HL-60 (cell line): ENCODE measurements at regions not wholly inside any gene's neighbourhood (a gene's known extent, or its start where the extent isn't known, plus 50 kb on each side); places are given as distances from the start of the nearest gene placed in this dataset.

Experiments used
- DNase-seq, 2 experiments: peaks; one replicate each; pipeline ENCODE4 v3.0.0-alpha.2; 2010 to 2020; ENCODE audit warnings: low read depth in 1 of 2, low spot score in 1 of 2
- H3K27ac ChIP-seq: fragments of 250-450 bp; sonication (Bioruptor Pico); replicated peaks from 2 replicates; pipeline ENCODE4 v1.5.1; 2020; ENCODE audit warnings: mild to moderate bottlenecking, moderate library complexity
- H3K27me3 ChIP-seq: fragments of 250-450 bp; sonication (Bioruptor Pico); 2 replicates; pipeline ENCODE4 v1.5.1; 2021; ENCODE audit warnings: mild to moderate bottlenecking, moderate library complexity; ENCODE audit not compliant: insufficient read depth, poor library complexity, severe bottlenecking
- H3K4me3 ChIP-seq: replicated peaks from 2 replicates; pipeline ENCODE4 v1.5.1; 2011; ENCODE audit warnings: mild to moderate bottlenecking, control low read depth, low read length; ENCODE audit not compliant: insufficient read depth
- CTCF ChIP-seq: IDR thresholded peaks from one replicate; pipeline ENCODE4 v1.5.1; 2011; ENCODE audit warnings: low read length, control low read depth, inconsistent platforms; ENCODE audit not compliant: insufficient read depth
- GABPA ChIP-seq: IDR thresholded peaks from 2 replicates; pipeline ENCODE4 v1.6.1; 2012; ENCODE audit warnings: low read depth
- POLR2AphosphoS5 ChIP-seq: IDR thresholded peaks from 2 replicates; pipeline ENCODE4 v1.6.1; 2012; ENCODE audit warnings: low read depth
- SPI1 ChIP-seq: IDR thresholded peaks from 2 replicates; pipeline ENCODE4 v1.6.1; 2012; ENCODE audit warnings: low read depth, mild to moderate bottlenecking, borderline replicate concordance
- TF ChIP-seq, protein P1 (sequence below): IDR thresholded peaks from 2 replicates; pipeline ENCODE4 v1.6.1; 2012; ENCODE audit warnings: low read depth; ENCODE audit not compliant: insufficient replicate concordance

DNA sequence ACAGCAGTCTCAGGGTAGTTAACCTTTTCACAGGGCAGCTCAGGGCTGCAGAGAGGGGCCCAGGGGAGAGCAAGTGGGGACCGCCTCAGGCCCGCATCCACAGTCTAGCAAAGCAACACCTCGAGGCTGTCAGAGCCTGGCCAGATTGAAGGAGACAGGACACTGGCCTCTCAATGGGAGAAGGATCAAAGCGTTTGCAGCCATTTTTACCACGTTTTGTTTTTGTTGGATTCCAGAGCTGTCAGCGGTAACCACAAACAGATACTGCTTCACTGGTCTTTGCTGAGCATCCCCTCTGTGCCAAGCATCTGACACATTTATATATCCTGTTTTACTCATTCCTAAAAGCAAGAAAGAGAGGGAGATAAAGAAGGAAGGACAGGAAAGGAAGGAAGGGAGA lies 153.8 kb downstream of the SHQ1 start:
- H3K4me3 ChIP-seq = no peak overlapping the region
- TF ChIP-seq CTCF (no peak), POLR2AphosphoS5 (no peak), GABPA (no peak), SPI1 (no peak)
- TF ChIP-seq, protein P1, sequence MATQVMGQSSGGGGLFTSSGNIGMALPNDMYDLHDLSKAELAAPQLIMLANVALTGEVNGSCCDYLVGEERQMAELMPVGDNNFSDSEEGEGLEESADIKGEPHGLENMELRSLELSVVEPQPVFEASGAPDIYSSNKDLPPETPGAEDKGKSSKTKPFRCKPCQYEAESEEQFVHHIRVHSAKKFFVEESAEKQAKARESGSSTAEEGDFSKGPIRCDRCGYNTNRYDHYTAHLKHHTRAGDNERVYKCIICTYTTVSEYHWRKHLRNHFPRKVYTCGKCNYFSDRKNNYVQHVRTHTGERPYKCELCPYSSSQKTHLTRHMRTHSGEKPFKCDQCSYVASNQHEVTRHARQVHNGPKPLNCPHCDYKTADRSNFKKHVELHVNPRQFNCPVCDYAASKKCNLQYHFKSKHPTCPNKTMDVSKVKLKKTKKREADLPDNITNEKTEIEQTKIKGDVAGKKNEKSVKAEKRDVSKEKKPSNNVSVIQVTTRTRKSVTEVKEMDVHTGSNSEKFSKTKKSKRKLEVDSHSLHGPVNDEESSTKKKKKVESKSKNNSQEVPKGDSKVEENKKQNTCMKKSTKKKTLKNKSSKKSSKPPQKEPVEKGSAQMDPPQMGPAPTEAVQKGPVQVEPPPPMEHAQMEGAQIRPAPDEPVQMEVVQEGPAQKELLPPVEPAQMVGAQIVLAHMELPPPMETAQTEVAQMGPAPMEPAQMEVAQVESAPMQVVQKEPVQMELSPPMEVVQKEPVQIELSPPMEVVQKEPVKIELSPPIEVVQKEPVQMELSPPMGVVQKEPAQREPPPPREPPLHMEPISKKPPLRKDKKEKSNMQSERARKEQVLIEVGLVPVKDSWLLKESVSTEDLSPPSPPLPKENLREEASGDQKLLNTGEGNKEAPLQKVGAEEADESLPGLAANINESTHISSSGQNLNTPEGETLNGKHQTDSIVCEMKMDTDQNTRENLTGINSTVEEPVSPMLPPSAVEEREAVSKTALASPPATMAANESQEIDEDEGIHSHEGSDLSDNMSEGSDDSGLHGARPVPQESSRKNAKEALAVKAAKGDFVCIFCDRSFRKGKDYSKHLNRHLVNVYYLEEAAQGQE = no peak
- no peak for DNase-seq
- H3K27me3 ChIP-seq = no peaks in the 10 kb centered on the region
- no peak overlapping the region for H3K27ac ChIP-seq

DNA sequence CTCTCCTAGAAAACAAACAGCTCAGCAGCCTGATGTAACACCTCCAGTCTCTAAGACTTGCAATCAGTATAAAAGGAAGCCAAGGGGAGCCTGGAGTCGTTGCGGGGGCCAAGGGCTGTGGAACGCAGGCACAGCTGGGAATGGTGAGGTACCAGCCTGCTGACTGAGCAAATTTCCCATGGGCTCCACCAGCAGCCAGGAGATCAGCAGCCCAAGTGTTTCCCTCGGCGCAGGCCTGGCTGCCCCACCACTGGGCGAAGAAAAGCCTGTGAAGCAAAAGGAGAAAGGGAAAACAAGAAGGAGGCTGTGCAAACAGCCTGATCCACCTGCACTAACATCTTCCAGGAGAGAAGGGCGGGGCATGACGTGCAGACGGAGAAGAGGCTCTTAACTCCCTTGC lies 155.3 kb downstream of the SHQ1 start:
- no peak for TF ChIP-seq GABPA
- TF ChIP-seq, protein P1 = no peak
- TF ChIP-seq CTCF = no peak
- no peak for TF ChIP-seq POLR2AphosphoS5
- TF ChIP-seq SPI1 = no peak
- Histone ChIP-seq H3K27ac (no peak overlapping the region), H3K4me3 (no peak overlapping the region), H3K27me3 (no peaks in the 10 kb centered on the region)
- no peak for DNase-seq

GRCh38 chr3:72690629-72691028 lies 157.6 kb downstream of the SHQ1 start:
- TF ChIP-seq POLR2AphosphoS5 (no peak), SPI1 (no peak), CTCF (no peak), GABPA (no peak)
- TF ChIP-seq, protein P1 = no peak
- Histone ChIP-seq H3K4me3 (no peak overlapping the region), H3K27ac (no peak overlapping the region), H3K27me3 (no peaks in the 10 kb centered on the region)
- no peak for DNase-seq
